HepG2 (cell line): ENCODE measurements at regions not wholly inside any gene's neighbourhood (a gene's known extent, or its start where the extent isn't known, plus 50 kb on each side); places are given as distances from the start of the nearest gene placed in this dataset.

Source experiments
- CBX5 ChIP-seq: sonication (generic); formaldehyde crosslinking; IDR thresholded peaks from 2 replicates; pipeline ENCODE4 v1.4.0; 2020; ENCODE audit warnings: missing genetic modification reagents, borderline replicate concordance
- MEIS1 ChIP-seq: sonication (generic); formaldehyde crosslinking; IDR thresholded peaks from 2 replicates; pipeline ENCODE4 v1.9.0; 2021; ENCODE audit warnings: mild to moderate bottlenecking, missing genetic modification reagents, moderate library complexity, borderline replicate concordance
- POLR2A ChIP-seq, 2 experiments: IDR thresholded peaks; 2 replicates each; pipeline ENCODE4 v1.6.1; 2011; ENCODE audit warnings: low read depth in 2 of 2, low read length in 2 of 2, mild to moderate bottlenecking in 1 of 2, moderate library complexity in 1 of 2; ENCODE audit not compliant: insufficient read depth in 1 of 2
- TOE1 ChIP-seq: sonication (generic); formaldehyde crosslinking; IDR thresholded peaks from 2 replicates; pipeline ENCODE4 v1.4.0; 2020; ENCODE audit warnings: mild to moderate bottlenecking, missing genetic modification reagents
- ZFP36 ChIP-seq: fragments of 150-350 bp; IDR thresholded peaks from 2 replicates; pipeline ENCODE4 v1.6.1; 2018; ENCODE audit warnings: borderline replicate concordance, low read length, low read depth; ENCODE audit not compliant: partially characterized antibody
- ZKSCAN5 ChIP-seq: sonication (generic); formaldehyde crosslinking; IDR thresholded peaks from 2 replicates; pipeline ENCODE4 v1.5.1; 2020; ENCODE audit warnings: mild to moderate bottlenecking, missing genetic modification reagents
- ZNF530 ChIP-seq: sonication (generic); formaldehyde crosslinking; IDR thresholded peaks from 2 replicates; pipeline ENCODE4 v1.5.0; 2020; ENCODE audit warnings: low read depth, mild to moderate bottlenecking, missing genetic modification reagents

DNA sequence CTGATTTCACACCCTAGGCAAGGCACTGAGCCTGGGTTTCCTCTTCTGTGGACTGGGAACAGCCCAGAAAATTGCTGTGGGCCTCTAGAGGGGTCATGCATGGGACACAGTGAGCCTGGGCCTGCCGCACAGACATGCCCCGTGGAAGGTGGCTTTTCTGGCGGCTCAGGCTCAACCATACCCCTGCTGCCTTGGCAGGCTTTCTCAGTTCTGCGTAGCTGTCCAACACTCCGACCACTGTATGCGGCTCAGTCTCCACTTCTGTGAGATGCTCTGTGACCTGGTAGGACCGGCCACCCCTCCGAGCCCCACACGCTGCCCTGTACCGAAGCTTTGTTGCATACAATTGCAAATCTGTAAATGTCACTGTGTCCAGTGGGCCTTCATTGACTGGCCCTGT lies 126.3 kb downstream of the UQCRFS1 start:
- TF ChIP-seq MEIS1 (CRISPR knock-in tag) (no peak), ZFP36 (no peak), TOE1 (CRISPR knock-in tag) (no peak), ZKSCAN5 (no peak), POLR2A (IDR thresholded peaks at IDR 0.05; ENCODE audit: insufficient read depth in 1 of 2, low read depth in 2 of 2, low read length in 2 of 2) (no peak), ZNF530 (CRISPR knock-in tag) (no peak), CBX5 (CRISPR knock-in tag) (no peak)
